ENCODE measurements at regions not wholly inside any gene's neighbourhood (a gene's known extent, or its start where the extent isn't known, plus 50 kb on each side); places are given as distances from the start of the nearest gene placed in this dataset.

- WGBS, result 71% methylated on average over 2 of the region's 2 CpGs
- Histone ChIP-seq H3K4me1 (no peaks in the 10 kb centered on the region), H3K27me3 (no peaks in the 10 kb centered on the region), H3K9me3 (no peaks in the 10 kb centered on the region), H3K4me3 (no peak overlapping the region), H3K27ac (replicated peaks in 1 of 4) (no peak overlapping the region), H3K36me3 (no peaks in the 10 kb centered on the region)
- no peak for DNase-seq (ENCODE audit: extremely low spot score)
- no peak for TF ChIP-seq CTCF (IDR thresholded peaks at IDR 0.05)
- TF ChIP-seq POLR2A (IDR thresholded peaks at IDR 0.05; ENCODE audit: low read depth), result no peak
- no peak for TF ChIP-seq EP300 (IDR thresholded peaks at IDR 0.05)
- intact Hi-C loops (cut with DNase I), result no loop called here
These were observed 129.4 kb upstream of the ADPGK start for GRCh38 chr15:72912996-72913395.

GRCh38 chr15:72912121-72912520 lies 128.6 kb upstream of the ADPGK start:
- no peak for DNase-seq (ENCODE audit: extremely low spot score)
- Histone ChIP-seq H3K9me3 (no peaks in the 10 kb centered on the region), H3K36me3 (no peaks in the 10 kb centered on the region), H3K27ac (replicated peaks in 1 of 4) (no peak overlapping the region), H3K27me3 (no peaks in the 10 kb centered on the region), H3K4me1 (no peaks in the 10 kb centered on the region), H3K4me3 (no peak overlapping the region)
- TF ChIP-seq POLR2AphosphoS5 (IDR thresholded peaks at IDR 0.05), result no peak
- intact Hi-C loops (cut with DNase I), result no loop called here
- WGBS, result 66% methylated on average over 4 of the region's 4 CpGs

GRCh38 chr15:72911626-72912025 lies 128.1 kb upstream of the ADPGK start:
- H3K36me3 ChIP-seq, result no peaks in the 10 kb centered on the region
- H3K4me1 ChIP-seq, result no peaks in the 10 kb centered on the region
- no peak for TF ChIP-seq POLR2AphosphoS5 (IDR thresholded peaks at IDR 0.05)
- no peak for TF ChIP-seq EP300 (IDR thresholded peaks at IDR 0.05)
- TF ChIP-seq POLR2A (IDR thresholded peaks at IDR 0.05; ENCODE audit: low read depth), result no peak
- TF ChIP-seq CTCF (IDR thresholded peaks at IDR 0.05), result no peak
- no peaks in the 10 kb centered on the region for H3K9me3 ChIP-seq
- no peak overlapping the region for H3K27ac ChIP-seq (replicated peaks in 1 of 4)
- DNase-seq (ENCODE audit: extremely low spot score), result no peak
- intact Hi-C loops (cut with DNase I), result no loop called here
- H3K4me3 ChIP-seq, result no peak overlapping the region
- WGBS, result 100% methylated on average over 1 of the region's 1 CpG
- H3K27me3 ChIP-seq, result no peaks in the 10 kb centered on the region

GRCh38 chr15:72908713-72909112 lies 125.2 kb upstream of the ADPGK start:
- H3K4me1 ChIP-seq, result no peaks in the 10 kb centered on the region
- intact Hi-C loops (cut with DNase I), result no loop called here
- no peak overlapping the region for H3K27ac ChIP-seq (replicated peaks in 1 of 4)
- TF ChIP-seq POLR2A (IDR thresholded peaks at IDR 0.05; ENCODE audit: low read depth), result no peak
- no peak for TF ChIP-seq POLR2AphosphoS5 (IDR thresholded peaks at IDR 0.05)
- TF ChIP-seq CTCF (IDR thresholded peaks at IDR 0.05), result no peak
- TF ChIP-seq EP300 (IDR thresholded peaks at IDR 0.05), result no peak
- no peaks in the 10 kb centered on the region for H3K9me3 ChIP-seq
- no peaks in the 10 kb centered on the region for H3K27me3 ChIP-seq
- no peak for DNase-seq (ENCODE audit: extremely low spot score)
- no peaks in the 10 kb centered on the region for H3K36me3 ChIP-seq
- WGBS, result 78% methylated on average over 4 of the region's 4 CpGs
- no peak overlapping the region for H3K4me3 ChIP-seq

- H3K27me3 ChIP-seq, result no peaks in the 10 kb centered on the region
- TF ChIP-seq POLR2AphosphoS5 (IDR thresholded peaks at IDR 0.05) (no peak), POLR2A (IDR thresholded peaks at IDR 0.05; ENCODE audit: low read depth) (no peak), EP300 (IDR thresholded peaks at IDR 0.05) (no peak), CTCF (IDR thresholded peaks at IDR 0.05) (no peak)
- intact Hi-C loops (cut with DNase I), result no loop called here
- no peaks in the 10 kb centered on the region for H3K9me3 ChIP-seq
- no peaks in the 10 kb centered on the region for H3K36me3 ChIP-seq
- peaks cover 5 to 8% (median 6%) of the 10 kb centered on the region in 4 donors for H3K4me1 ChIP-seq
- no peak overlapping the region for H3K27ac ChIP-seq (replicated peaks in 1 of 4)
- H3K4me3 ChIP-seq, result no peak overlapping the region
- 75% methylated on average over 1 of the region's 1 CpG for WGBS
- no peak for DNase-seq (ENCODE audit: extremely low spot score)
These were observed 124.2 kb upstream of the ADPGK start for GRCh38 chr15:72907733-72908132.
